ENCODE measurements at regions not wholly inside any gene's neighbourhood (a gene's known extent, or its start where the extent isn't known, plus 50 kb on each side); places are given as distances from the start of the nearest gene placed in this dataset.

DNA sequence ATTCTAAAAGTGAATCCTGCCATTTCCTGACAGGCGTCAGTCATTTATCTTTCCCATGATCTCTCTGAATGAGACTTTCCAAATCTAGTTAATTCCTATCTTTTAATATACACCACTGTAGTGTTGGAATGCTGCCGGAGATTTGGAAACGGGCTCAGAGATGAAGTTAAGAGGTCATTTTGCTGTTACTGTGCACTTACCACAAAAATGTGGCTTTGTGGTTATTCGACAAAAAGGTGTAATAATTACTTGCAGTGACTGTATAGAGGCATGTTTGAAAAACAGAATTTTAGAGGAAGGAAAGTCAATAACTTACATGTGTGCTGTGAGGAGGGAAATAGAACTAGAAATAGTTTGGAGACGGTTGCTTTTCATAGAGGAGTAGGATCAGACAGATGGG is 460.2 kb upstream of the BTBD3 start (continued):
- no peak for TF ChIP-seq SRF (IDR thresholded peaks at IDR 0.05; ENCODE audit: low read depth)
- no peak for TF ChIP-seq RAD21 (IDR thresholded peaks at IDR 0.05; ENCODE audit: low read depth)
- TF ChIP-seq ZFX (IDR thresholded peaks at IDR 0.05), result no peak
- TF ChIP-seq, protein P1, sequence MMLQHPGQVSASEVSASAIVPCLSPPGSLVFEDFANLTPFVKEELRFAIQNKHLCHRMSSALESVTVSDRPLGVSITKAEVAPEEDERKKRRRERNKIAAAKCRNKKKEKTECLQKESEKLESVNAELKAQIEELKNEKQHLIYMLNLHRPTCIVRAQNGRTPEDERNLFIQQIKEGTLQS (IDR thresholded peaks at IDR 0.05), result no peak
- no peak for TF ChIP-seq JUND (IDR thresholded peaks at IDR 0.05)
- TF ChIP-seq, protein P2, sequence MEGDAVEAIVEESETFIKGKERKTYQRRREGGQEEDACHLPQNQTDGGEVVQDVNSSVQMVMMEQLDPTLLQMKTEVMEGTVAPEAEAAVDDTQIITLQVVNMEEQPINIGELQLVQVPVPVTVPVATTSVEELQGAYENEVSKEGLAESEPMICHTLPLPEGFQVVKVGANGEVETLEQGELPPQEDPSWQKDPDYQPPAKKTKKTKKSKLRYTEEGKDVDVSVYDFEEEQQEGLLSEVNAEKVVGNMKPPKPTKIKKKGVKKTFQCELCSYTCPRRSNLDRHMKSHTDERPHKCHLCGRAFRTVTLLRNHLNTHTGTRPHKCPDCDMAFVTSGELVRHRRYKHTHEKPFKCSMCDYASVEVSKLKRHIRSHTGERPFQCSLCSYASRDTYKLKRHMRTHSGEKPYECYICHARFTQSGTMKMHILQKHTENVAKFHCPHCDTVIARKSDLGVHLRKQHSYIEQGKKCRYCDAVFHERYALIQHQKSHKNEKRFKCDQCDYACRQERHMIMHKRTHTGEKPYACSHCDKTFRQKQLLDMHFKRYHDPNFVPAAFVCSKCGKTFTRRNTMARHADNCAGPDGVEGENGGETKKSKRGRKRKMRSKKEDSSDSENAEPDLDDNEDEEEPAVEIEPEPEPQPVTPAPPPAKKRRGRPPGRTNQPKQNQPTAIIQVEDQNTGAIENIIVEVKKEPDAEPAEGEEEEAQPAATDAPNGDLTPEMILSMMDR (IDR thresholded peaks at IDR 0.05 in 2 of 3, conservative IDR thresholded peaks at IDR 0.05 in 1 of 3; ENCODE audit: borderline replicate concordance in 1 of 3, insufficient read depth in 1 of 3, low read depth in 2 of 3, low read length in 2 of 3), result no peak
- TF ChIP-seq EGR1 (IDR thresholded peaks at IDR 0.05; ENCODE audit: low read depth), result no peak
- no peak for TF ChIP-seq CEBPB (IDR thresholded peaks at IDR 0.05; ENCODE audit: low read depth)

DNA sequence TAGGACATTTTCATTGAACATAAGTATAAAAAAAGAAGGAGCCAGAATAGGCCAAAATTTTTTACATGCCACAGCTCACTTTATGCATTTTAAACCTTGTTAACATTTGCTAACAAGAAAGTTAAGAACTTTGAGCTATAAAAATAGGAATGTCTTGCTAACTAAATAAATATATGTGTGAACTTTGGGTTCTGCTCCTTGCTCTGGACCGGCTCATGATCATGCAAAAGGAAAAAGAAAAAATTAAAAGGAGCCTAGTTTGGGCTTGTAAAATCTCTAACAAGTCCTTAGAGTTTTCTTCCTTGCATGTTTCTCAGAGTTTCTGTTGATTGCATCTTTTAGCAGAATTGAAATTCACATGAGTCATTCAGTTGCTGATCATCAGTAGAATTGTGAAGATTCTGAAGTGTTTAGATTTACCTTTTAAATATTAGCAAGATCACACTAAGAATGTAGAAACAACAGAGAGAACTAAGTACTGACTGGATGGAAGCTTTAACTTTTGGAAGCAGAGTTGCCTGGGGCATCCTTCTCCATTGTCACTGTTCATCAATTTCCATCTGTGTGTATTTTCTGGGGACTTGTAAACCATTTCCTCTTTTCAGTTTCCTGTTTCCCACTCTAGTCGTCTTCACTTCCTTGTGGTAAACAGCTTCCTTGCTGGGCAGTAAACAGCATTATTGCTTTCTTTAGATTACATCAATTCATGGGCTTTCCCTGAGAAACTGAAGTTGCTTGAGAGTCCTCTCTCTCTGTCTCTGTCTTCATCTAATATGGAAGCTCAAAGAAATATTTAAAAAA is 458.4 kb upstream of the BTBD3 start:
- H3K4me1 ChIP-seq (ENCODE audit: control insufficient read depth in 1 of 2, insufficient read depth in 2 of 2, low read length in 2 of 2), result peaks cover 31 to 34% of the 10 kb centered on the region in 2 experiments
- no peak overlapping the region for H3K4me3 ChIP-seq (replicated peaks in 1 of 2; ENCODE audit: low read depth in 1 of 2, low read length in 2 of 2)
- no peaks in the 10 kb centered on the region for H3K27me3 ChIP-seq (ENCODE audit: insufficient read depth, low read length)
- no peaks in the 10 kb centered on the region for H3K9me2 ChIP-seq (ENCODE audit: insufficient read depth)
- ChIA-PET CTCF (no interaction called here), POLR2A (interaction anchor here (0.7 kb wide), 1 partner anchor 84 kb away, joined by 3 read pairs; no protein-coding TSS in a partner anchor), RAD21 (ENCODE audit: low non-redundant PET in 1 of 2, low total read pairs in 2 of 2, uncharacterized antibody in 2 of 2, unreplicated experiment in 2 of 2) (no interaction called here)
- TF ChIP-seq SP1 (IDR thresholded peaks at IDR 0.05; ENCODE audit: low read depth), result no peak
- TF ChIP-seq, protein P1 (IDR thresholded peaks at IDR 0.05), result no peak
- TF ChIP-seq, protein P3, sequence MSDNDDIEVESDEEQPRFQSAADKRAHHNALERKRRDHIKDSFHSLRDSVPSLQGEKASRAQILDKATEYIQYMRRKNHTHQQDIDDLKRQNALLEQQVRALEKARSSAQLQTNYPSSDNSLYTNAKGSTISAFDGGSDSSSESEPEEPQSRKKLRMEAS (IDR thresholded peaks at IDR 0.05), result no peak
- no peak for TF ChIP-seq SRF (IDR thresholded peaks at IDR 0.05; ENCODE audit: low read depth)
- TF ChIP-seq CEBPB (IDR thresholded peaks at IDR 0.05; ENCODE audit: low read depth), result no peak
- ATAC-seq, result no peak
- H3K4me2 ChIP-seq (ENCODE audit: low read length), result no peak overlapping the region
- peak overlapping the region; percentile 60 for H2AFZ ChIP-seq (ENCODE audit: low read depth, low read length, poor library complexity, severe bottlenecking)
- no peaks in the 10 kb centered on the region for H3K9me3 ChIP-seq (ENCODE audit: control insufficient read depth in 1 of 2, insufficient read depth in 1 of 2, low read depth in 1 of 2, low read length in 2 of 2)
- intact Hi-C loops (cut with micrococcal nuclease), result no loop called here
- no TSS peak for BruUV-seq (replicated peaks)
- H3K79me2 ChIP-seq (ENCODE audit: insufficient read depth, low read length), result no peaks in the 10 kb centered on the region
- H3K36me3 ChIP-seq (ENCODE audit: control insufficient read depth in 1 of 2, insufficient read depth in 2 of 2, low read length in 2 of 2), result no peaks in the 10 kb centered on the region
- no peaks in the 10 kb centered on the region for H4K20me1 ChIP-seq (ENCODE audit: insufficient read depth)
- DNase-seq (ENCODE audit: low read depth, low spot score), result no peak
- no peak overlapping the region for H3K27ac ChIP-seq (ENCODE audit: low read depth, low read length)
- no peak overlapping the region for H3K9ac ChIP-seq (ENCODE audit: low read length)
